Gastrocnemius medialis (tissue), 4 donors: ENCODE measurements at regions not wholly inside any gene's neighbourhood (a gene's known extent, or its start where the extent isn't known, plus 50 kb on each side); places are given as distances from the start of the nearest gene placed in this dataset.

Source experiments
- POLR2A ChIP-seq, 2 donors: fragments of 450-650 bp; IDR thresholded peaks; one replicate each; pipeline ENCODE4 v1.6.1; 2017; ENCODE audit warnings: antibody characterized with exemption in 2 of 2, mild to moderate bottlenecking in 2 of 2, moderate library complexity in 2 of 2
- TF ChIP-seq, protein P1 (sequence below), 5 experiments: fragments of 450-650 bp in 3 of 5; fragments of 200-600 bp in 2 of 5; sonication (generic) in 2 of 5; IDR thresholded peaks in 4 of 5; conservative IDR thresholded peaks in 1 of 5; 1 replicate in 4 of 5; 2 replicates in 1 of 5; pipeline ENCODE4 v1.5.1; 2016 to 2019; ENCODE audit warnings: antibody characterized with exemption in 5 of 5, mild to moderate bottlenecking in 3 of 5, moderate library complexity in 3 of 5

DNA sequence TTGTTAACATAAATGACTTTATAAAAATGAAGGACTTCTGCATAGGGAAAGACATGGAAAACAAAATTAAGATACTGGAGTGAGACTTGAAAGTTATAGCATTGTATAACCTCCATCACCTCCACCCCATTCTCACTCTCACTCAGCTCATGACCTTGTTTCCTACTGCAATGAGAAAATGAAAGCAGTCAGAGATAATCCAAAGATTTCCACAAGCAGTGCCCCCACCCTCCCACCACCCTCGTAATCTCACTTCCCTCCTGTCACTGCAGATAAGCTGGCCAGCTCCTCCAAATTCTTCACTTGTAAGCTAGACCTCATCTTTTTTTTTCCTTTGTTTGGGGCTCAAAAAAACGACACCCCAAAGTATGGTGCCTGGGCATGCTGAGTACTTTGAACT, 52.9 kb upstream of the PROKR2 start:
- TF ChIP-seq, protein P1, sequence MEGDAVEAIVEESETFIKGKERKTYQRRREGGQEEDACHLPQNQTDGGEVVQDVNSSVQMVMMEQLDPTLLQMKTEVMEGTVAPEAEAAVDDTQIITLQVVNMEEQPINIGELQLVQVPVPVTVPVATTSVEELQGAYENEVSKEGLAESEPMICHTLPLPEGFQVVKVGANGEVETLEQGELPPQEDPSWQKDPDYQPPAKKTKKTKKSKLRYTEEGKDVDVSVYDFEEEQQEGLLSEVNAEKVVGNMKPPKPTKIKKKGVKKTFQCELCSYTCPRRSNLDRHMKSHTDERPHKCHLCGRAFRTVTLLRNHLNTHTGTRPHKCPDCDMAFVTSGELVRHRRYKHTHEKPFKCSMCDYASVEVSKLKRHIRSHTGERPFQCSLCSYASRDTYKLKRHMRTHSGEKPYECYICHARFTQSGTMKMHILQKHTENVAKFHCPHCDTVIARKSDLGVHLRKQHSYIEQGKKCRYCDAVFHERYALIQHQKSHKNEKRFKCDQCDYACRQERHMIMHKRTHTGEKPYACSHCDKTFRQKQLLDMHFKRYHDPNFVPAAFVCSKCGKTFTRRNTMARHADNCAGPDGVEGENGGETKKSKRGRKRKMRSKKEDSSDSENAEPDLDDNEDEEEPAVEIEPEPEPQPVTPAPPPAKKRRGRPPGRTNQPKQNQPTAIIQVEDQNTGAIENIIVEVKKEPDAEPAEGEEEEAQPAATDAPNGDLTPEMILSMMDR (IDR thresholded peaks at IDR 0.05 in 4 of 5, conservative IDR thresholded peaks at IDR 0.05 in 1 of 5), result no peak
- no peak for TF ChIP-seq POLR2A (IDR thresholded peaks at IDR 0.05)
